Fibroblast of skin of scalp (primary cell): ENCODE measurements at regions not wholly inside any gene's neighbourhood (a gene's known extent, or its start where the extent isn't known, plus 50 kb on each side); places are given as distances from the start of the nearest gene placed in this dataset.
A peak's percentile ranks its signal among the peaks of the same experiment; 100 is the strongest.

Experiments used
- DNase-seq: peaks from one replicate; pipeline ENCODE4 v3.0.0-alpha.2; 2013

DNA sequence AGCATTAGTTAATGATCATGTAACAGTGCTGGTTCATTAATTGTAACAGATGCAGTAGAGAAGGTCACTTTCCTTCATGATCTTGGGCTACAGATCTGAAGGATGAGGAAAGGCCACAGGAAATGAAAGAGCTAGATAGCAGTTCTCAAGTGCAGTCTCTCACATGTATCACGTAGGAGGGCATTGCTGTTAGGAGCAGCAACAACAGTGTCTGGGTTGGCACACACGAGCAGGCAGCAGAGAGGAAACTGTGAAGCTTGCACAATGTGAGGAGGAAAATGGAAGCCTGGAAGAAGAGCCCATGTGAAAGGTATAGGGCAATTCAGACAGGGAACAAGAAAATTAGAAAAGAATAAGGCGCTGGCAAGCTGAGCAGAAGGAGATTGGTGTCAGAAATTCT, 1741.5 kb downstream of the PCDH9 start:
- no peak for DNase-seq

DNA sequence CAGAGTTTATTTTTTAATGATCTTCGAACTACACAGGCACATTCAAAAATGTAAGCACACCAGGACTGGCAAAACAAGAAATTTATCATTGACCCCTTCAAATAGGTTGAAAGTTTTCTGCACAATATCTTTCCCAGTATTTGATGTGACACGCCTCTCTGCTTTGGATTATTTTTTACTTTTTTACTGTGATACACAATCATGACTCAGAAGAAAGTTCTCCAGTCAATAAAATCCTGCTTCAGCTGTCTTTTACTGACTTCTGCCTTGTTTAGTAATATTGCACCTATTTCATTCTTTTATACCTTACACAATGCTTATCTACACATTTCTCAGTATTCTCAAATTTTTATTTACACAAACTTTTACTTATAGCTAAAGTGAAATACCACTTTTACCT, 1750.4 kb downstream of the PCDH9 start:
- DNase-seq = no peak

DNA sequence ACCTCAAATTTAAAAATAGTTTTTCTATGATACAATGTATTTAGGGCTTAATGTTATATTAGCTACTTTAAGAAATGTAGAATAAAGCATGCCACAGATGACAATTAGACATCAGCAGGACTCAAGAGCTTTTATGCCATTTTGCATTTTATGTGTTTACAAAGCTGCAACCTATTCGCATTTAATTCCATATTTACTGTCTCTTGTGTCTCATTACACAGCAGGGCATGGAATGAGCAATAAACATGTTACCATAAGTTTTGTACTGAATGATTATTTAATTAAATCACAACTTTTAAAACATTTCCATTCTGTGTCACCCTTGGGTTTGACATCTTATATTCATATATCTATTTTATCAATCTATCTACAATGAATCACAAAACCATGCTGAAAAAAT, 1756.9 kb downstream of the PCDH9 start:
- DNase-seq = no peak

DNA sequence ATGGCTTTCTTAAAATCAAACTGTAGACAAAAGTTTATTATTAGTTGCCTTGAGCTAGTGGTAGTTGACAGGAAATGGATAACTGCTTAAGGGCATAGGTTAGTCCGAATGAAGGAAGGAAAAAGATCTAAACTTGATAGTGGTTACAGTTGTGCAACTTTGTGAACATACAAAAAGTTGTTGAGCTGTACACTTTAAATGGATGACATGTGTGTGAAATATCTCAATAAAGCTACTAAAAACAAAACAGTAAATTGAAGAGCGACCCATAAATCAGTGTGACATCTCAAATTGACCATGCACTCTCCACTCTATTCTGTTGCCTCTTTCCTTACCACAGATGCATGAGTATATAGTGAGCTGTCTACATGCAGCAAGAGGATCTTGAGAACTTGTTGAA, 1757.8 kb downstream of the PCDH9 start:
- DNase-seq = no peak

DNA sequence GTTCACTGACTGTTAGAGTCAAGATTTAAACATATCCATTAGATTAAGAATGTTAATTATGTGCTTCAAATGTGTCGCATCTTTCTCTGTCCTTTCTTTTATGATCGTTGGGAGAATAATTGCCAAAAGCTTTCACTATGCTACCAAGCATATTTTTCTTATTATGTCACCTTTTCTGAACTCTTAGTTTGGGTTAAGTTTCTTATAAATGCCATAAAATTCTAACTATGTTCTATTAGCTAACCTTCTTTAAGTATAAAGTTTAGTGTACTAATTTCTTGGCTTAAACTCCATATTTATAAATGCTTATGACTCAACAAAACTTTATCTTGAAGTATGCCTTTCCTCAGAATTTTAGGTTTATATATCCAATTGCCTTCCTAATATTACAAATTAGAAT, 1759.4 kb downstream of the PCDH9 start:
- peak; percentile 47 for DNase-seq

DNA sequence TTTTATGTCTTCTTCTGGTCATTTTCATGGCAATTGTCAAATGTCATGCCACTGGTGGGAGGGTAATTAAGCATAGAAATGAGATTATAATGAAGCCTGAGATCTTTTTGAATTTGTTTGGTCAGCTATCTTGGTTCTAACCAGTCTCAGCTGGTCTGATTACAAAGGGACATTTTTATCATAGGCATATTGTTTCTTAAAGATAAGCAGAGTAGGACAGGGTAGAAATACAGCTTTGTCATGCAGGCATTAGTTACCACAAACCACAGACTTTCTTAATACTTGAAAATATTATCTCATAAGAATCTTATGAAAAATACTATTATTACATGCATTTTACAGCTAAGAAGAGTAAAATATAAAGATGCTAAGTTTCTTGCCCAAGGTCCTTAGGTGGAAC, 1761.5 kb downstream of the PCDH9 start:
- peak; percentile 33 for DNase-seq

DNA sequence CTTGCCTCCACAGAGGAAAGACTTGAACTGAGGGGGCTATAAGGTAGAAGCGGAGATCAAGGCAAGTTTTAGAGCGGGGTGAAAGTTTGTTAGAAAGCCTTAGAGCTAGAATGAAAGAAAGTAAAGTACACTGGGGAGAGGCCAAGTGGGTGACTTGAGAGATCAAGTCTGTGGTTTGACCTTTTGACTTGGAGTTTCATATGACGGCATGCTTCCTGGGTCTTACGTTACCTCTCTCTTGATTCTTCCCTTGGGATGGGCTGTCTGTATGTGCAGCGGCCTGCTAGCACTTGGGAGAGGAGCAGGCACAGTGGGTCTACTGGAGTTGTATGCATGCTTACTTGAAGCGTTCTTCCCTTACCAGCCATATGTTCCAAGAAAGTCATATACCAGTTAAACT, 1768.5 kb downstream of the PCDH9 start:
- DNase-seq = peak; percentile 0

DNA sequence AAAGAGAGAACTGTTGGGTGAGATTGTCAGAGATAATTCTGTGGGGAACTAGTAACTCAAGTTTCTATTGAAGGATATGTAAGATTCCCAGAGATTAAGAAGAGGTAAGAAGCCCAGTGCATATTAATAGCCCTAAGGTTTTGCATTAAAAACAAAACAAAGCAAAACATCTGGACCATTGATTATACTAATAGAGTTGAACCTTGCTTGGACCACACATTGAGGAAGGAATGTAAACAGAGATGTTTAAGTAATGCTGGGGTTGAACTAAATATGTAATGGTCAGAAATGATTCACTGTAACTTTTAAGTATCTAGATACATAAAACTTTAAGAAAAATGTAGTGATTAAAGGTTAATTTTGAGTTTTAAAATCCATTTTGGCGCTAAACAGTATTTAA, 1770.0 kb downstream of the PCDH9 start:
- peak; percentile 39 for DNase-seq

DNA sequence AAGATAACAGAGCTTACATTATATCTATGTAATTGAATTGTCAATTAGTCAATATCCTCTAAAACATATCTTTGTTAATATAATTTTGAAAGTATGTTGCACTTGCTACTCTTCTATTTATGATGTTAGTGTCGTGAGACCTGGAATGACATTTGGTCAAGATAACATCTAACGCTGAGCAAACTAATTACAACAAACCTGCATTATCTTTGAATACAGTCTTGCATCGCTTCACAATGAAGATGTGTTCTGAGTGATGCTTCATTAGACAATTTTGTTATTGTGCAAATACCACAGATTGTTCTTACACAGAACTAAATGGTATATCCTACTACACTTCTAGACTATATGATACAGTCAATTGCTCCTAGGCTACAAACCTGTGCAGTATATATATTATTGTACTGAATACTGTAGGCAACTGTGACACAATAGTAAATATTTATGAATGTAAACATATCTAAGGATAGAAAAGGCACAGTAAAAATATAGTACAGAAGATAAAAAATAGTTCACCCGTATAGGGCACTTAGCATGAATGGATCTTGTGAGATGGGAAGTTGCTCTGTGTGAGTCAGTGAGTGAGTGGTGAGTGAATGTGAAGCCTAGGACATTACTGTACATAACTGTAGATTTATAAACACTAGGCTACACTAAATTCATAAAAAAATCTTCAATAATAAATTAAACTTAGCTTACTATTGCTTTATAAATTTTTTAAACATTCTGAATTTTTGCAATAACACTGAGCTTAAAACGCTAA, 1773.8 kb downstream of the PCDH9 start:
- no peak for DNase-seq

DNA sequence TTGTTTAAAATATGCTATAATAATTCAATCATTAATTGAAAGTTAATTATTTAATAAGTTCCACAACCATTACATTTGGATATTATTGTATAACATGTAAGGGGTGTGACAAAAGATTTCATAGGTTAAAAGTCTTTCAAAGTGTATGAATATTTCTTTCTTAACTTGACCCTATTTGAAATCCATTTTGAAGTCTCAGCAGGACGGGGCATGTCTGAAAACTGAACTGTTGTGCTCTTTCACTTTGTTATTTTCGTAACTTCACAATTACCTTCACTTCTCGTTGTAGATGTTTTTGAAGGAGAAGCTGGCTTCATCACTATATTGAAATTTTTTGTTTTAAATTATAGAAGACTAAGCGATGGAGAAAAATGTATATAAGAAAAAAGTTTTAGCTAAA, 1775.7 kb downstream of the PCDH9 start:
- DNase-seq = no peak

DNA sequence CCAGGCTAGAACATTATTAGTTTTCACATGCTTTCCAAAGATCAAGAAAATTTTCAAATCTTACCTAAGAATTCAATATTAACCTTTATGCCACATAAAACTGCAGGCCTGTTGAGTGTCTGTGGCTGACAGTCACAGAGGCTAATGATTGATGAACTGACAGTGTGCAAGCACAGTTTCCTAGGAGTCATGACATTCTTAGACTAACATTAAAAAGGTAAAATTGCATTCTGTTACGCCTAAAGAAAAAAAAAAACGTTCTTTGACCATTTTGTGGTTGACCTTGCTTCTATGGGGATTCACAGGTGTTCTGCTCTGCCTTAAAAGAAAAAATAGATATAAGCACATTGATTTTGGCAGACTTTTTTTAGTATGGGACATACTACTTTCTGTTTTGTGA, 1776.2 kb downstream of the PCDH9 start:
- DNase-seq = no peak

DNA sequence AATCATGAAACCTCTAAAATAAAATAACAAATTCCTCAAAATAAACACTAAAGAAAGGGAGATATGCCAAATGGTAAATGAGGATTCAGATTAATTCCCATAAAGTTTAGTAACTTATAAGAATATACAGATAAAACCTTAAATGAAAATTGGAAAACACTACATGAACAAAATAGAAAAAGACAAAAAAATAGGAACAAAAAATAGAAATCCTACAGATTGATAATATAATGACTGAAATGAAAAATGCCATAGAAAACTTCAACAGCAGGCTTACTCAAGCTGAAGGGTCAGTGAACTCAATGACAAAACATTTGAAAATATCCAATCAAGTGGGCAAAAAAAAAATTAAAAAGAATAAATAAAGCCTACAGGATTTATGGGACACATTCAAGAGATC, 1784.8 kb downstream of the PCDH9 start:
- no peak for DNase-seq

DNA sequence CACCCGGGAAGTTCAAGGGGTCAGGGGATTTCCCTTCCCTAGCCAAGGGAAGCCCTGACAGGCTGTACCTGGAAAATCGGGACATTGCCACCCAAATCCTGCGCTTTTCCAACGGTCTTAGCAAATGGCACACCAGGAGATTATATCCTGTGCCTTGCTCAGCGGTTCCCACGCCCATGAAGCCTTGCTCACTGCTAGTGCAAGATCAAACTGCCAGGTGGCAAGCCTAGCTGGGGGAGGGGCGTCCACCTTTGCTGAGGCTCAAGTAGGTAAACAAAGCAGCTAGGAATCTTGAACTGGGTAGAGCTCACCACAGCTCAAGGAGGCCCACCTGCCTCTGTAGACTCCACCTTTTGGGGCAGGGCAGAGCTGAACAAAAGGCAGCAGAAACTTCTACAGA, 1794.5 kb downstream of the PCDH9 start:
- no peak for DNase-seq

DNA sequence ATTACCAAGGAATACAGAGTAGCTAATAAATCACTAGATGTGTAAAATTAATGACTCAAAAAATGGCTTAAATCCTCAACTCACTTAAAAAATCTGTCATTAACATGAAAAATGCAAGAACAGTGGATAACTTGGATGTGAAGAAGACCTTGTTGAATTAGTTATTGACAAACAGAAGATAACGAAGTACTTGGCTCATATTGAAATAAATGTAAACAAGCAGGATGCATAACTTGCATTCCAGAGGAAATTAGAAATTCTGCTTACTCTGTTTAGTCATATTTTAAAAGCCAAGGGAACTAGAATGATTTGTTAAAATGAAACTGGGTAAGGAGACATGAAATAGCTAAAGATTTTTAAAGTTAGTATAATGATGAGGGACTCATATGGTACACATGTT, 1812.2 kb downstream of the PCDH9 start:
- DNase-seq = peak; percentile 13

DNA sequence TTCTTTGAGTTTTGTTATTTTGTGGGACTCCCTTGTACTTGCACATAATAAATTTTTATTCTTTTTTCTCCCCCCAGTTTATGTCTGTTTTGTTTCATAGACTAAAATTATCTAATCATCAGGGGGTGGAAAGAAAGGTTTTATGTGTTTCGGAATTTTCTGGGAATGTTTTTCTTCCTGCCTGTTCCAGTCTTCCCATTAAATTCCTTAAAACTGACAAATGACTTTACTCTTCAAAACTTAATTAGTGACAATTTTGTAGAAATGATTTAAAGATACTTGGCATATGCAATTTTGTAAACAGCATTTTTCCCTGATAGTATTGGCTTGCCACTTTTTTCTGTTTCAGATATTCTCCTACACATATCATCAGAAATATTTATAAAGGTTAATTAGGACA, 1813.4 kb downstream of the PCDH9 start:
- DNase-seq = no peak

DNA sequence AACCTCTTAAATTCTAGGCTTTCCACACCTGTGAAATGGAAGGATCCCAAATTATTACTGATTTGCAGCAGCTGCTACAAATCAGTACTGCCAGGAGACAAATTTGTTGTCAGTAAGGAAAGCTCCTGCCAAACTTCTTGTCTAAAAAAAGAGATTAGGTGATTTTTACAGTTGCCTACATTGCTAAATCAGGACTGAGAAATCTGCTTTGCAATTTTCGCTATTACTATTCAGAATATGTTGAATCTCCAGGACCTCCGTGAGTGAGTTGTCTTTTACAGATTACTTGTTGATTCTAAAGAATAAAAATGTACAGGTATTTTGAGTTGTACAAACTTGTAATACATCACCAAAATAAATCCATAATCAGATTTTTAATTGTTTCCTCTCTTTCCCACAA, 1815.9 kb downstream of the PCDH9 start:
- no peak for DNase-seq

DNA sequence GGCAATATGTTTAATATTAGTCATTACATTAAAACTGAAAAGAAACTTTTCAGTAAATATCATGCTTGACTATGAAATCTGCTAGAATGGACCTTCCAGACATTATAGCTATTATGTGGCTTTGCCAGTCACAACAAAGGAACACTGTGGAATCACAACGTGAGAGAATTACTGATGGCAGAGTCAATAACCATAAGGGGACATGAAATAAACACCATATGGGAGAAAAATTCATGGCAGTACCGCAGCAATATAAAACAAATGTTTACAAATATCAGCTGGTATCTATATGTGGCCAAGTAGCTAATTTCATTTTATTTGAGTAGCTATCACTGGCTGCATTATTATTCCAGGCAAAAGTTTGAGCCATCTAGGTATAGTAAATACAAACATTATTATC, 1818.6 kb downstream of the PCDH9 start:
- no peak for DNase-seq

DNA sequence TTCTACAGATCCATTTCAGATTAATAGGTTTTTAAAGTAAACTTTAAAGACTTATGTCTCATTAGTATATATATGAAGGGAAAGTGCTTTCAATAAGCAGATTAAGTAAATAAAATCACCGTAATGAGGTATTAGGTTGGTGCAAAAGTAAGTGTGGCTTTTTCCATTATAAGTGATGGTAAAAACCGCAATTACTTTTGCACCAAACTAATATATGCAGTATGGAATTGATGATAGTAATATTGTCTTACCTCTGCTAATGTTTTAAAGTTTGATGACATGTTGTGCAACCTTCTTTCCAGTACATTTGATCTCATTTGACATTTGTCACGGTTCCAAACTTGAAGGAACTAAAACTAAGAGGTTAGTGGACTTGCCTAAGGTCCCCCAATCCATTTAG, 1819.3 kb downstream of the PCDH9 start:
- DNase-seq = no peak

DNA sequence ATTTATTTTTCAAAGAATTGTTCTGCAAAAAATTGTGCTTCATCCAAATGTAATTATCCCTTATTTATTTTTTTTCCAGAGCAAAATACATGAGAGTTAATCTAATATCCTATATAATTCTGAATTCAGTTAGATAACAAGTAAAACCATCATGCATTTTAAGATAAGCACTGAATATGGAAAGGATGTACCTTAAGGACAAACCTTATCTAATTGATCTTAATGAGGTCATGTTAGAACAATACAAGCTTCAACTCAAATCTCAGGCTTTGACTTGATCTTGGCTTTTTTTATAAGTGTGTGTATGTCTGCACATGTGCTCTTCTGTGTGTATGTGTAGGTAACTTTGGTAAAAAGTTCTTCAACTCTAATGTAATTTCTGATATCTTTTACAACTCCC, 1828.8 kb downstream of the PCDH9 start:
- DNase-seq = no peak

DNA sequence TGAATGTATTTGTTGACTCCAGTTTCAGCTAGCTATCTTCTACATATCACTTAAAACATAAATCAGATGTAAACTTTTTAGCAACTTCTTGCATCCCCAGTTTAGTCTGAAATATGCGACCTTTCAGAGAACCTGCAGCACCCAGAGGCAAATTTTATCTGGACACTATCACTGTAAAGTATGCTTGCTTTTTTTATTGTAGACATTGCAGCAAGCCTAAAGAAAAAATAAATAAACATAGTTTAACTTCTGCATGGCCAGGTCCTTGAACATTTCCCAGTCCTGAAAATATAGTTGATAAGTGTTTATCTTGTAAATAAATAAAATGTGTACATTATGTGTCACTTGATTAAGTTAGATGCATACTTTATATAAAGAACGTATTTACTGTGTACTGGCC, 1829.4 kb downstream of the PCDH9 start:
- DNase-seq = no peak

DNA sequence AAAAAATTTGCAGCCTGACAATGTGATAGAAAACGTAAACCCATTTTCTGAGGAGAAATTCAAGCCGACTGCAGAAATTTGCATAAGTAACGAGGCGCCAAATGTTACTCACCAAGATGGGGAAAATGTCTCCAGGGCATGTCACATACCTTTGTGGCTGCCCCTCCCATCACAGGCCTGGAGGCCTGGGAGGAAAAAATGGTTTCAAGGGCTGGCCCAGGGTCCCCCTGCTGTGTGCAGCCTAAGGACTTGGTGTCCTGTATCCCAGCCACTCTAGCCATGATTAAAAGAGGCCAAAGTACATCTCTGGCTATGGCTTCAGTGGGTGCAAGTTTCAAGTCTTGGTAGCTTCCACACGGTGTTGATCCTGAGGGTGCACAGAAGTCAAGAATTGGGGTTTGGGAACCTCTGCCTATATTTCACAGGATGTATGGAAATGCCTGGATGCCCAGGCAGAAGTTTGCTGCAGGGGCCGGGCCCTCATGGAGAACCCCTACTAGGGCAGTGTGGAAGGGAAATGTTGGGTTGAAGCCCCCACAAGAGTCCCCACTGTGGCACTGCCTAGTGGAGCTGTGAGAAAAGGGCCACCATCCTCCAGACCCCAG, 1842.3 kb downstream of the PCDH9 start:
- DNase-seq = no peak

DNA sequence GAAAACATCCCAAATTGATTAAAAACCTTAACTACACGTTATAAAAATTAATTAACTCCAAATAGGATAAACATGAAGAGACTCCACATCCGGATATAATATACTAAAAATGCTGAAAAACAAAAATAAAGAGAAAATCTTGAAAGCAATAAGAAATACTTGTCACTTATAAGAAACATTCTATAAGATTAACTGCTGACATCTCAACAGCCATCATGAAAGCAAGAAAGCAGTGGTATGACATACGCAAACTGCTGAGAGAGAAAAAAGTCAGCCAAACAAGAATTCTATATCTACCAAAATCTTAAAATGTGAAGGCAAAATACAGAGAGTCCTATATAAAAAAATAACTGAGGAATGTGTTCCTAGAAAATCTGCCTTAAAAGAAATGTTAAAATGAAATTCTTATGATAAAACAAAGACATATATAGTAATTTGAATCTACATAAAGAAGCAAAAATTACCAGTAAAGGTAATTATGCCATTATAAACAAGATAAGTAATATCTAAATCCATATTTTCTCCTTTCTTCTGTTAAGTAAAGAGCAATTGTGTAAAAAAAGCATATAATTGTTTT, 1851.1 kb downstream of the PCDH9 start:
- peak; percentile 13 for DNase-seq

DNA sequence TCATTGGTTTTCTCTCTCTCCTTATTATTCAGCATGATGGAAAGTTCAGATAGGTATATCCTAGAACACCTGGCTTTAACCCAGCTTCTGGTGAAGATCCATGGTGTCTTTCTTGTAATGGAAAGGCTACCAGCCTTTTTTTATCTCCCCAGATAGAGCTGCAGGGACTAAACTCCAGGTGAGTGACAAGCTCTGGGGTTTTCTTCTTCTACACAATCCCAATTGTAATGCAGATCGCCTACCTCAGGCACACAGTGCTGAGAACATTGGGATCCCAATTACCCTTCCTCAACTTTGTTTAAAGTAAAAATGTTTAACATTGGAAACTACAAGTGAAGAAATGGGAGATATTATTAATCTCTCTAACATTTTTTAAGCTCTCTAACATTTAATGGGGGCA, 1851.7 kb downstream of the PCDH9 start:
- no peak for DNase-seq

DNA sequence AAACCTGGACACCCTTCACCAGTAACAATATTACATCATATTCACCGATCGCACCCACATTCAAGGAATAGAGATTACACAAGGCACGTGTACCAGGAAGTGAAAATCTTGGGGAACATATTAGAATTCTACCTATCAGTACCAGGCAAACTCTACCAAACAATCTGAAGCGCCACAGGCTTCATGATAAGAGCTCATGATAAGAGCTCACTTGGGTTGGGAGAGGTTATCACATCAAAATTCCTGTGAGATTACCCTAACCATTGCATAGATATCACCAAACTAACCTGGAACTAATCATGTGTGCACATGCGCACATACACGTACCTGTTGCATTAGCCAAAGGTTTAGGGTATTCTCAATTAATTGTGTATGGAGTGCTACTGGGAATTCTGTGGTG, 1861.3 kb downstream of the PCDH9 start:
- no peak for DNase-seq
